NCI-H128 (cell line): ENCODE measurements at regions not wholly inside any gene's neighbourhood (a gene's known extent, or its start where the extent isn't known, plus 50 kb on each side); places are given as distances from the start of the nearest gene placed in this dataset.

Source experiments
- DNase-seq: peaks from one replicate; lab custom pipeline; 2025; ENCODE audit not compliant: unreplicated experiment; lab: John Stamatoyannopoulos, UW

- DNase-seq = no peak
These were observed 426.2 kb downstream of the MIAT start for GRCh38 chr22:27083610-27084009.

- DNase-seq = no peak
These were observed 426.7 kb downstream of the MIAT start for GRCh38 chr22:27084130-27084529.

- DNase-seq = no peak
These were observed 429.0 kb downstream of the MIAT start for GRCh38 chr22:27086080-27087044.

GRCh38 chr22:27087051-27087450, 429.7 kb downstream of the MIAT start:
- no peak for DNase-seq

DNA sequence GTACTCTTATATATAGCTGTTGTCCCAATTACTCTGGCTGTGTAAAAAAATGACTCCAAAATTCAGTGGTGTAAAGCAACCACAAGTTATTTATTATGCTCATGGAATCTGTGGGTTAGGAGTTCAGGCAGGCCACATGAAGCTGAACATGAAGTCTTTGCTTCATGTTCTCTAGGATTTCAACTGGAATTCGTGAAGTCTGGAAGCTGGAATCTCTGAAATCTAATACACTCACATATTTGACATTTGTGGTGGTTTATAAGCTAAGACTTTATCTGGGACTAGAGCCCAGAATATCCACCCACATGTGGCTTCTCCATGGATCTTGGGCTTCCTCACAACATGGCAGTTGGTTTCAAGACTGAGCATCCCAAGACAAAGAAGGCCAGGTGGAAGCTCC, 430.6 kb downstream of the MIAT start:
- DNase-seq = no peak

DNA sequence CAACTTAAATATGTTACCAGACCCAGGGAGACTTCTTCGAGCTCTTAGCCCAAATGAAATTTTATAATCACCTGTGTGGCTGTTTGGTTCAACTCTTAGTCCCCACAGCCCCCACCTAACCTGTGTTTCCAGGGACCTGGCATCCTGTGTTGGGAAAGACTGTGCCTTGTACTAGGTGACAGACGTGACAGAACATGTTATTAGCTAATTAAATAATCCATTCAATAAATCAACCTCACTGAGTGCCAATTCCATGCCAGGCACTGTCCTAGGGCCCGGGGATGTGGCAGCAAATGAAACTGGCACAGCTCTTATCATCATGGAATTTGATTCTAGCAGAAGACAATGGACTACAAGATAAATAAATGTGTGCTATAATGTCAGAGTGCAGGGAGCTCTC, 431.9 kb downstream of the MIAT start:
- DNase-seq = no peak

DNA sequence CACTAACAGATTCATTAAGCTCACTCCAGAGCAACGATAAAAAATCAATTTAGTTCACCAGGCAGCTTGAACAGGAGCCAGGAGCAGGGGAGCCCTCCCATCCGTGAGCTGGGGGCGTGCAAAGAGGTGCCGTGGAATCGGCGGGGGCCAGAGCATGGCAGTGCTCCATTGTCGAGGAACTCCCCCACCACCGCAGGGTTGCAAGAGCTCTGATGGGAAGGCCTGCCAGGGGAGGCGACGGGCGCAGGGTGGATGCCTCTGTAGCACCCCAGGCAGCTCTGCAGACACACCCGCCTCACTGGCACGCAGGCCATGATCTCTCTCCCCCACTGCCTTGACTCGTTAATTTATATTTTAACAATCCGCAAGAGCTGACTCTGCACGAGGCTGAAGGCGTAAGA, 433.2 kb downstream of the MIAT start:
- no peak for DNase-seq

DNA sequence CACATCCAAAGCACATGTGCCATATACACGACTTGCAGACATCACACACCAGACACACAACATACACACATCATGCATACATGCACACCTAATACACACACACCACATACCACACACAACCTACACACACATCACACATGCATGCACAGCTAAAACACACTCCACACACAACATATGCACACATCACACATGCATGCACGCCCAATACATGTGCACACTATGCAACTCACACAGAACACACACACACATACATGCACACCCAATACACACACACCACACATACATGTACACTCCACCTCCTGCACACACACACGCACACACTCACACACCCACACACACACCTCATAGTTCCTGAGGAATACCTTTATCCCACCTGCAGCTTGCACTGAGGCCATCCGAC, 436.0 kb downstream of the MIAT start:
- DNase-seq = no peak

DNA sequence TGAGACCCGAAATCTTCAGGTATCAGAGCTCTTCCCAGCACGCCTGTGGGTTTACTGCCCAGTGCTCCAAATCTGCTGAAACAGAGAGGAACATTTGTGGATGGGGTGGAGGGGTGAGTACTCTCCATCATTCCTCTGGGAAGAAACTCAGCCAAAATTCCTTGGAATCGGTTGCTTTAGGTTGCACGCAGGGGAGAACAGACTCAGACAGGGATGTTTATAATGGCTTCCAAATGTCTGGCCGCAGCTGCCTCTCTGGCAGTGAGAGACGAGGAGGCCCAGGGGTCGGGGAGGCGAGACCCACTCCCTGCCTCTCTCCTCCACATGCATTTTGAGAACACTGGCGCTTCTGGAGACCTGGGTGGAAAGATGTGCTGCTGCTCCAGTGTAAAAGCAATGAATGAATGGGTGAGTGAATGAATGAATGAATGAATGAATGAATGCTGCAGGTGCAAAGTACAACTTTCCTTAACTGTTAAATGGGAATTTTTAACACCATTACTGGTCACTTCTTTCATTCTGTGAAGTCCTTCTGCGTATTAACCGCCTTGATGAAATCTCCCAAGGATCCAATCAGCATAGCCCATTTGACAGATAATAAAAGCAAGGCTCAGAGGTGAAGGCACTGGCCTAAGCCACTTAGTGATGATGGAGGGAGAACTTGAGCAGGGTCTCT, 437.4 kb downstream of the MIAT start:
- DNase-seq = no peak

- DNase-seq = no peak
These were observed 440.1 kb downstream of the MIAT start for GRCh38 chr22:27097506-27097905.

- DNase-seq = no peak
These were observed 440.5 kb downstream of the MIAT start for GRCh38 chr22:27097933-27098332.

- DNase-seq = no peak
These were observed 442.7 kb downstream of the MIAT start for GRCh38 chr22:27099946-27100722.

- DNase-seq = no peak
These were observed 443.4 kb downstream of the MIAT start for GRCh38 chr22:27100789-27101188.

- no peak for DNase-seq
These were observed 443.9 kb downstream of the MIAT start for GRCh38 chr22:27101288-27101687.

DNA sequence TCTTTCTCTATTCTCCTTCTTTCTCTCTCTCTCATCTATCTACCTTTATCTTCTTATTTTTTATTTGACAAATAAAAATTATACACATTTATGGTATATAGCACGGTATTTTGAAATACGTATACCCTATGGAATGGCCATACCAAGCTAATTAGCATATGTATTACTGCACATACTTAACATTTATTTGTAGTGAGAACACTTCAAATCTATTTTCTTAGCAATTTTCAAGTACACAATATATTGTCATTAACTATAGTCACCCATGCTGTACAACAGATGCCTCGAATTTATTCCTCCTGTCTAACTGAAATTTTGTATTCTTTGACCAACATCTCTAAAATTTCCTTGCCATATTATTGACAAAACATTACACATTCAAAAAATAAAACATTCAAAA, 447.1 kb downstream of the MIAT start:
- no peak for DNase-seq

DNA sequence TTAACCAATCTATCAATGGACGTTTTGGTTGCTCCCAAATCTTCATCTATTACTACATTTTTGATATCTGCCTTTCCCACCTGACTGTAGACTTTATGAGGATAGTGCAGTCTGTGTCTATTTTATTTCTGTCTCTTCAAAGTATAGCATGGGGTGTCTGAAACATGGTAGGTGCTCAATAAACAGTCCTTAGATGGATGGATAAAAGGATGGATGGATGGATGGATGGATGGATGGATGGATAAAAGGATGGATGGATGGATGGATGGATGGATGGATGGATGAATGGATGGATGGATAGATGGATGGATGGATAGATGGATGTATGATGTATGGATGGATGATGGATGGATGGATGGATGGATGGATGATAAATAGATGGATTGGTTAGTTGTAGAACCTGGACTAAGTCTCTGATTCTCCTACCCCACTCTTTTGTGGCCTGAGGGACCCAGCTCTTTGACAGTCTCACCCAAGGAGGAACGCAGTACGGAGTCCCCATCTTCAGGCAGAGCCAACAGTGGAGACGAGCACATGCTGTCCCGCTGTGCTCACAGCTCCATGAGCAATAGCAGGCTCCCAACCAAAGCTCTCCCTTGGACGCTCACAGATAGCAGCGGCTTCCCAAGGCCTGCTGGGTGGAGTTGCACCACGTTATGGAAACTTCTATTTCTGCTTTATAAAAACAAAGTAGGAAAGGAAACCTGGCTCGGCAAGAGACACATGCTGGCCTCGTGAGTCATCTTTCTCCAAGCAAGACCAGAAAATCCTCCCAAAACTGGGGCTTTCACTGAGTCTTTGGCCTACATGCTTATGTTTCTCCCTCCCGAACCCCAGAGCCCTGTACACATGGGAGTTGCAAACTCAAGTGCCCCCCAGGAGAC, 448.0 kb downstream of the MIAT start:
- no peak for DNase-seq

DNA sequence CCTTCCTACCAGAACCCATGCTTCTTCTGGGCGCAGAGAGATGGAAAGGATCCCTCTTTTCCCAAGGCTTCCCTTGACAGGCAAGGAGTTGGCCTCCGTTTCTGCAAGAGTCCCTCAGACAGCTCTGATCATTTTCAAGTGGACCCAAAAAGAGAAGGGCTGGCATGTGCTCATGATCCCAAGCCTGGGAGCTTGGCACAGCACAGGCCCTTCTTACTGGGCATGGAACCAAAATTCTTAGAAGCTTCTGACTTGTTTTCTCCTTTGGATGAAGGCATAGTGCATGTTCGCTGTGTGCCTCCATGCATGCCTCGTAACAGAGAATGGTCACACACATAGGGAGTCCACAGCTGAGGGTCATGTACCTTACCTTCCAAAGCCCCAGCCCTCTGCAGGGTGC, 449.6 kb downstream of the MIAT start:
- DNase-seq = no peak

DNA sequence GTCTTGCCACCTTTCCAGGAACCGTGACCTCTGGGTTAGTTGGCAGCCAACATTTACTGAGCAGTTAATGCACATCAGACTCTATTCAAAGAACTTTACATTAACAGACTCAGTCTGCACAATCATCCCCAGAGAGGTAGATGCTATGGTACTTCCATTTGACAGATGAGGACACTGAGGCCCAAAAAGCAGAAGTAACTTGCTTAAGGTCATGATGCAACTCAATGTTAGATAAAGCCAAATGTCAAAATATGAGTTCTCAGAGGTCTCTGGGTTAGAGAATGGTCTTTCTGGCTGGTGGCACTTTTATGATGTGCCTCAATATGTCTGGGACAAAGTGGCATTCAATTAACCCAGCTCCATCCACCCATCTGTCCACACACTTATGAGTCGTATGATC, 450.0 kb downstream of the MIAT start:
- DNase-seq = no peak

DNA sequence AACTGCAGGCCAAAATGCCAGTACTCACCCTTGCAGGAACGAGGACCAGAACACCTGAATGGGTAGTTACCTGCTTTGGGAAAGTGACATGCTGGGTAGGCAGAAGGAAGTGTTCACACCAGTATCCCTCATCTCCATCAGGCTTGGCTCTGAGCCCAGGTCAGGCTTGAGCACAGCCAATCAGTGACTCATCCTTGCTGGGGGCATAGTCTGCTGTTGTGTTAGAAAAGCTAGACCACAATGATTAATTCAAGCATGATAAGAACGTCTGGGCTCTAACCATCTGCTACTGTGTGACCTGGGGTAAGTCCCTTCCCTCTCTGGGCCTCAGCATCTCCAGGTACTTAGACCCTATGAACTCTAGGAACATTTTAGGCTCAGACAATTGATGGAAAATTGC, 450.4 kb downstream of the MIAT start:
- DNase-seq = no peak

GRCh38 chr22:27108425-27109114, 451.2 kb downstream of the MIAT start:
- DNase-seq = no peak
